Left lung (tissue), 4 donors: ENCODE measurements at regions not wholly inside any gene's neighbourhood (a gene's known extent, or its start where the extent isn't known, plus 50 kb on each side); places are given as distances from the start of the nearest gene placed in this dataset.

ENCODE experiments used
- ATAC-seq: fragments of 200-7000 bp; cut with Tn5 transposase; one replicate; pipeline ENCODE4 v1.9.1; 2020; ENCODE audit warnings: moderate library complexity
- DNase-seq, 4 donors: peaks; one replicate each; pipeline ENCODE4 v3.0.0-alpha.2; 2013 to 2020
- H3K27ac ChIP-seq, 2 donors: fragments of 200-600 bp; sonication (generic) in 1 of 2; one replicate each; pipeline versions ENCODE4 v1.5.0 to v1.8.0; 2020 to 2021
- H3K27me3 ChIP-seq, 2 donors: fragments of 200-600 bp; sonication (generic) in 1 of 2; one replicate each; pipeline versions ENCODE4 v1.5.0 to v1.8.0; 2020 to 2021
- H3K36me3 ChIP-seq, 2 donors: fragments of 200-600 bp; sonication (generic) in 1 of 2; one replicate each; pipeline versions ENCODE4 v1.5.0 to v1.8.0; 2020 to 2021
- H3K4me1 ChIP-seq, 2 donors: fragments of 200-600 bp; one replicate each; pipeline ENCODE4 v1.8.0; 2021
- H3K4me3 ChIP-seq, 2 donors: fragments of 200-600 bp; sonication (generic) in 1 of 2; one replicate each; pipeline versions ENCODE4 v1.5.0 to v1.8.0; 2020 to 2021; ENCODE audit warnings: mild to moderate bottlenecking in 1 of 2
- H3K9me3 ChIP-seq, 2 donors: fragments of 200-600 bp; sonication (generic) in 1 of 2; one replicate each; pipeline versions ENCODE4 v1.5.0 to v1.8.0; 2020 to 2021
- intact Hi-C, 2 donors: fragments of 100-400 bp; cut with DNase I; formaldehyde crosslinking; loops; one replicate each; pipeline versions ENCODE4 v1.11.2 to v1.14.2; 2022
- TF ChIP-seq, protein P1 (sequence below), 2 donors: fragments of 200-600 bp; sonication (generic) in 1 of 2; IDR thresholded peaks; one replicate each; pipeline versions ENCODE4 v1.5.0 to v1.8.0; 2021; ENCODE audit warnings: antibody characterized with exemption in 2 of 2
- donor health status: DM: no; HTN: yes; CAD: no.
- donor health status: DM: no; HTN: no; CAD: no.

DNA sequence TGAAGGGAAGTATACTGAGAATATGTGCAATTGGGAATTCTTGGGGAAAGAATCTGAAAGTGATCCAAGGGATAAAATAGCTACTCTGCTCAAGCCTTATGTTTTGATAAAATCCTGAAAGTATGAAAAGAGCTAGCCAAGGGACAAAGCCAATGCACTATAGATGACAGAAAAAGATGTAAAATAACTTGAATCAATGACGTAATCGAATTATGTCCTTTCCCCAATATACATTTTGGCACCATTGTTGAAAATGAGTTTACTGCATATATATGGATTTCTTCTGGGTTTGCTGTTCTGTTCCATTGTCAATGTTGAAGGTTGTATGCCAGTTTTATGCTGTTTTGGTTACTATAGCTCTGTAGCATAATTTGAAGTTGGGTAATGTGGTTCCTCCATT is 407.3 kb downstream of the DCAF12L2 start:
- TF ChIP-seq, protein P1, sequence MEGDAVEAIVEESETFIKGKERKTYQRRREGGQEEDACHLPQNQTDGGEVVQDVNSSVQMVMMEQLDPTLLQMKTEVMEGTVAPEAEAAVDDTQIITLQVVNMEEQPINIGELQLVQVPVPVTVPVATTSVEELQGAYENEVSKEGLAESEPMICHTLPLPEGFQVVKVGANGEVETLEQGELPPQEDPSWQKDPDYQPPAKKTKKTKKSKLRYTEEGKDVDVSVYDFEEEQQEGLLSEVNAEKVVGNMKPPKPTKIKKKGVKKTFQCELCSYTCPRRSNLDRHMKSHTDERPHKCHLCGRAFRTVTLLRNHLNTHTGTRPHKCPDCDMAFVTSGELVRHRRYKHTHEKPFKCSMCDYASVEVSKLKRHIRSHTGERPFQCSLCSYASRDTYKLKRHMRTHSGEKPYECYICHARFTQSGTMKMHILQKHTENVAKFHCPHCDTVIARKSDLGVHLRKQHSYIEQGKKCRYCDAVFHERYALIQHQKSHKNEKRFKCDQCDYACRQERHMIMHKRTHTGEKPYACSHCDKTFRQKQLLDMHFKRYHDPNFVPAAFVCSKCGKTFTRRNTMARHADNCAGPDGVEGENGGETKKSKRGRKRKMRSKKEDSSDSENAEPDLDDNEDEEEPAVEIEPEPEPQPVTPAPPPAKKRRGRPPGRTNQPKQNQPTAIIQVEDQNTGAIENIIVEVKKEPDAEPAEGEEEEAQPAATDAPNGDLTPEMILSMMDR (IDR thresholded peaks at IDR 0.05), result no peak
- Histone ChIP-seq H3K27me3 (no peaks in the 10 kb centered on the region), H3K4me1 (no peaks in the 10 kb centered on the region), H3K4me3 (no peak overlapping the region), H3K27ac (no peak overlapping the region), H3K36me3 (no peaks in the 10 kb centered on the region), H3K9me3 (peaks cover 0 to 14% of the 10 kb centered on the region in 2 donors)
- no peak for ATAC-seq
- DNase-seq, result no peak
- intact Hi-C loops, result no loop called here

- peaks cover 0 to 15% of the 10 kb centered on the region in 2 donors for H3K9me3 ChIP-seq
- H3K27ac ChIP-seq, result no peak overlapping the region
- no peaks in the 10 kb centered on the region for H3K4me1 ChIP-seq
- intact Hi-C loops, result no loop called here
- H3K36me3 ChIP-seq, result no peaks in the 10 kb centered on the region
- TF ChIP-seq, protein P1 (IDR thresholded peaks at IDR 0.05), result no peak
- DNase-seq, result no peak
- H3K4me3 ChIP-seq, result no peak overlapping the region
- ATAC-seq, result no peak
- H3K27me3 ChIP-seq, result no peaks in the 10 kb centered on the region
Observed at GRCh38 chrX:125762954-125763353, 403.1 kb downstream of the DCAF12L2 start.

DNA sequence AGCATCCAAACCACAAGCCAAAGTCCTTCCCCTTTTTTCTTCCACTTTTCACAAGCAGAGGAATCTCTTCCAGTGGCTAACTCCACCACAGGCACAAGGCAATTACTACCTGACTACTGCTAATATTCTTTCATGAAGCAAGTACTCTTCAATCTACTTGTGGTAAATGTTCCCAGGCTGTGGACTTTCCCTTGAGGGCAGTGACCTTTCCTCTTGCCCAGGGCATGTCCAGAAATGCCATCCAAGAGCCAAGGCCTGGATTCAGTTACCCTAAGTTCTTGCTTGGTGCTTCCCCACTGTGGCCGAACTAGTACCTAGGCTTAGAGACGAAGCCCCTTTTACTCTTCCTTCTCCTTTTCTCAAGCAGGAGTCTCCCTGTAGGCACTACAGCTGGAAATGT is 400.7 kb downstream of the DCAF12L2 start:
- Histone ChIP-seq H3K27me3 (no peaks in the 10 kb centered on the region), H3K4me1 (no peaks in the 10 kb centered on the region), H3K4me3 (no peak overlapping the region), H3K27ac (no peak overlapping the region), H3K9me3 (peaks cover 0 to 15% of the 10 kb centered on the region in 2 donors), H3K36me3 (no peaks in the 10 kb centered on the region)
- DNase-seq (no peak), ATAC-seq (no peak)
- TF ChIP-seq, protein P1 (IDR thresholded peaks at IDR 0.05), result no peak
- intact Hi-C loops, result no loop called here

GRCh38 chrX:125769628-125770027 is 396.5 kb downstream of the DCAF12L2 start:
- H3K4me3 ChIP-seq, result no peak overlapping the region
- intact Hi-C loops, result no loop called here
- TF ChIP-seq, protein P1 (IDR thresholded peaks at IDR 0.05), result no peak
- H3K27me3 ChIP-seq, result no peaks in the 10 kb centered on the region
- no peak overlapping the region for H3K27ac ChIP-seq
- no peaks in the 10 kb centered on the region for H3K9me3 ChIP-seq
- no peak for DNase-seq
- no peak for ATAC-seq
- H3K36me3 ChIP-seq, result no peaks in the 10 kb centered on the region
- H3K4me1 ChIP-seq, result no peaks in the 10 kb centered on the region

GRCh38 chrX:125778261-125778660 is 387.8 kb downstream of the DCAF12L2 start:
- H3K9me3 ChIP-seq, result no peaks in the 10 kb centered on the region
- ATAC-seq, result no peak
- TF ChIP-seq, protein P1 (IDR thresholded peaks at IDR 0.05), result no peak
- no peak for DNase-seq
- no peaks in the 10 kb centered on the region for H3K4me1 ChIP-seq
- intact Hi-C loops, result no loop called here
- no peaks in the 10 kb centered on the region for H3K27me3 ChIP-seq
- no peak overlapping the region for H3K4me3 ChIP-seq
- H3K27ac ChIP-seq, result no peak overlapping the region
- H3K36me3 ChIP-seq, result no peaks in the 10 kb centered on the region
